NCI-H69 (cell line): ENCODE measurements at regions not wholly inside any gene's neighbourhood (a gene's known extent, or its start where the extent isn't known, plus 50 kb on each side); places are given as distances from the start of the nearest gene placed in this dataset.

Experiments used
- DNase-seq: peaks from one replicate; lab custom pipeline; 2025; lab: John Stamatoyannopoulos, UW

GRCh38 chr13:73748404-73748803 lies 385.8 kb downstream of the KLF12 start:
- DNase-seq, result no peak

GRCh38 chr13:73745190-73745589 lies 389.0 kb downstream of the KLF12 start:
- no peak for DNase-seq

- no peak for DNase-seq
Observed at GRCh38 chr13:73742982-73743381, 391.2 kb downstream of the KLF12 start.

GRCh38 chr13:73741742-73742141 lies 392.5 kb downstream of the KLF12 start:
- no peak for DNase-seq

- DNase-seq, result no peak
Observed at GRCh38 chr13:73741111-73741510, 393.1 kb downstream of the KLF12 start.

- no peak for DNase-seq
Observed at GRCh38 chr13:73740666-73741065, 393.5 kb downstream of the KLF12 start.

- no peak for DNase-seq
Observed at GRCh38 chr13:73739394-73739793, 394.8 kb downstream of the KLF12 start.

- no peak for DNase-seq
Observed at GRCh38 chr13:73738626-73739025, 395.6 kb downstream of the KLF12 start.

GRCh38 chr13:73737214-73737613 lies 397.0 kb downstream of the KLF12 start:
- no peak for DNase-seq

- DNase-seq, result no peak
Observed at GRCh38 chr13:73733706-73734105, 400.5 kb downstream of the KLF12 start.

- DNase-seq, result no peak
Observed at GRCh38 chr13:73732350-73732749, 401.9 kb downstream of the KLF12 start.

GRCh38 chr13:73731564-73731963 lies 402.6 kb downstream of the KLF12 start:
- peak; percentile 13 for DNase-seq

- no peak for DNase-seq
Observed at GRCh38 chr13:73730014-73730413, 404.2 kb downstream of the KLF12 start.

- no peak for DNase-seq
Observed at GRCh38 chr13:73729046-73729445, 405.2 kb downstream of the KLF12 start.

GRCh38 chr13:73722120-73722519 lies 412.1 kb downstream of the KLF12 start:
- peak; percentile 51 for DNase-seq

- DNase-seq, result no peak
Observed at GRCh38 chr13:73721571-73721970, 412.6 kb downstream of the KLF12 start.

- no peak for DNase-seq
Observed at GRCh38 chr13:73720216-73720840, 413.9 kb downstream of the KLF12 start.

GRCh38 chr13:73718246-73718645 lies 416.0 kb downstream of the KLF12 start:
- DNase-seq, result no peak

GRCh38 chr13:73717632-73718031 lies 416.6 kb downstream of the KLF12 start:
- DNase-seq, result peak; percentile 2

- DNase-seq, result no peak
Observed at GRCh38 chr13:73715911-73716510, 418.2 kb downstream of the KLF12 start.

- no peak for DNase-seq
Observed at GRCh38 chr13:73715114-73715910, 418.9 kb downstream of the KLF12 start.

GRCh38 chr13:73714522-73714921 lies 419.7 kb downstream of the KLF12 start:
- no peak for DNase-seq

- DNase-seq, result peak; percentile 74
Observed at GRCh38 chr13:73708393-73708985, 425.7 kb downstream of the KLF12 start.
